ENCODE measurements at regions not wholly inside any gene's neighbourhood (a gene's known extent, or its start where the extent isn't known, plus 50 kb on each side); places are given as distances from the start of the nearest gene placed in this dataset.

DNA sequence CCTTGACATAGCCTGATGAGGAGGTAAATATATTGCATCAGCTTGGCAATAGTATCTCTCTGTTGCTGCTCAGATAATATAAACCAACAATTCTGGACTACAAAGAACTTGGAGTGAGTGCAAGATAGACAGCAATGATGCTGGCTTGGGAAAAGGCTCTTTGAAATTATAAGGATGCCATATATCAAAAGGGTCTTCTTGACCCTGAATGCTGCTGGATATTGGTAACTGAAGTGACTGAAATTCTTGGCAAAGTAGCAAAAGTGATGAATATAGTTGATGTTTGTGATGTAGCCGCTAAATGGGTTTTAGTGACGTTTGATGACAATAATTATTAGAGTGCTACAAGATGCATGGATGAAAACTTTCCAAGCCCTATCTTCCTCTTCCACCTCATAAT, 1391.6 kb downstream of the ADGRL3 start:
- Histone ChIP-seq H3K4me3 (no peak overlapping the region), H3F3A (replicated peaks; ENCODE audit: low read depth) (no peaks in the 10 kb centered on the region), H4K20me1 (replicated peaks; ENCODE audit: insufficient read depth) (no peaks in the 10 kb centered on the region), H3K36me3 (ENCODE audit: insufficient read depth) (no peaks in the 10 kb centered on the region), H2AFZ (no peak overlapping the region), H3K27ac (ENCODE audit: low read depth) (no peak overlapping the region), H3K9me2 (ENCODE audit: insufficient read depth) (no peaks in the 10 kb centered on the region), H3K27me3 (ENCODE audit: insufficient read depth) (no peaks in the 10 kb centered on the region), H3K79me2 (replicated peaks; ENCODE audit: insufficient read depth) (no peaks in the 10 kb centered on the region), H3K4me1 (ENCODE audit: insufficient read depth) (no peaks in the 10 kb centered on the region), H3K4me2 (no peak overlapping the region)
- TF ChIP-seq STAT1 (IDR thresholded peaks at IDR 0.05; ENCODE audit: unreplicated experiment): no peak
- no peak for TF ChIP-seq ZNF331 (CRISPR knock-in tag; IDR thresholded peaks at IDR 0.05; ENCODE audit: low read depth)
- TF ChIP-seq EZH2 (IDR thresholded peaks at IDR 0.05; ENCODE audit: low read depth, unreplicated experiment): no peak
- TF ChIP-seq, protein P1, sequence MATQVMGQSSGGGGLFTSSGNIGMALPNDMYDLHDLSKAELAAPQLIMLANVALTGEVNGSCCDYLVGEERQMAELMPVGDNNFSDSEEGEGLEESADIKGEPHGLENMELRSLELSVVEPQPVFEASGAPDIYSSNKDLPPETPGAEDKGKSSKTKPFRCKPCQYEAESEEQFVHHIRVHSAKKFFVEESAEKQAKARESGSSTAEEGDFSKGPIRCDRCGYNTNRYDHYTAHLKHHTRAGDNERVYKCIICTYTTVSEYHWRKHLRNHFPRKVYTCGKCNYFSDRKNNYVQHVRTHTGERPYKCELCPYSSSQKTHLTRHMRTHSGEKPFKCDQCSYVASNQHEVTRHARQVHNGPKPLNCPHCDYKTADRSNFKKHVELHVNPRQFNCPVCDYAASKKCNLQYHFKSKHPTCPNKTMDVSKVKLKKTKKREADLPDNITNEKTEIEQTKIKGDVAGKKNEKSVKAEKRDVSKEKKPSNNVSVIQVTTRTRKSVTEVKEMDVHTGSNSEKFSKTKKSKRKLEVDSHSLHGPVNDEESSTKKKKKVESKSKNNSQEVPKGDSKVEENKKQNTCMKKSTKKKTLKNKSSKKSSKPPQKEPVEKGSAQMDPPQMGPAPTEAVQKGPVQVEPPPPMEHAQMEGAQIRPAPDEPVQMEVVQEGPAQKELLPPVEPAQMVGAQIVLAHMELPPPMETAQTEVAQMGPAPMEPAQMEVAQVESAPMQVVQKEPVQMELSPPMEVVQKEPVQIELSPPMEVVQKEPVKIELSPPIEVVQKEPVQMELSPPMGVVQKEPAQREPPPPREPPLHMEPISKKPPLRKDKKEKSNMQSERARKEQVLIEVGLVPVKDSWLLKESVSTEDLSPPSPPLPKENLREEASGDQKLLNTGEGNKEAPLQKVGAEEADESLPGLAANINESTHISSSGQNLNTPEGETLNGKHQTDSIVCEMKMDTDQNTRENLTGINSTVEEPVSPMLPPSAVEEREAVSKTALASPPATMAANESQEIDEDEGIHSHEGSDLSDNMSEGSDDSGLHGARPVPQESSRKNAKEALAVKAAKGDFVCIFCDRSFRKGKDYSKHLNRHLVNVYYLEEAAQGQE (IDR thresholded peaks at IDR 0.05; ENCODE audit: unreplicated experiment): no peak
- no peak for TF ChIP-seq ZNF114 (CRISPR knock-in tag; IDR thresholded peaks at IDR 0.05)
- TF ChIP-seq CREB1 (CRISPR knock-in tag; IDR thresholded peaks at IDR 0.05; ENCODE audit: low read depth): no peak
- TF ChIP-seq CTCF (conservative IDR thresholded peaks at IDR 0.05; ENCODE audit: low read depth in 2 of 2): no peak
- TF ChIP-seq, protein P2, sequence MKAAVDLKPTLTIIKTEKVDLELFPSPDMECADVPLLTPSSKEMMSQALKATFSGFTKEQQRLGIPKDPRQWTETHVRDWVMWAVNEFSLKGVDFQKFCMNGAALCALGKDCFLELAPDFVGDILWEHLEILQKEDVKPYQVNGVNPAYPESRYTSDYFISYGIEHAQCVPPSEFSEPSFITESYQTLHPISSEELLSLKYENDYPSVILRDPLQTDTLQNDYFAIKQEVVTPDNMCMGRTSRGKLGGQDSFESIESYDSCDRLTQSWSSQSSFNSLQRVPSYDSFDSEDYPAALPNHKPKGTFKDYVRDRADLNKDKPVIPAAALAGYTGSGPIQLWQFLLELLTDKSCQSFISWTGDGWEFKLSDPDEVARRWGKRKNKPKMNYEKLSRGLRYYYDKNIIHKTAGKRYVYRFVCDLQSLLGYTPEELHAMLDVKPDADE (IDR thresholded peaks at IDR 0.05): no peak
- TF ChIP-seq ZNF462 (CRISPR knock-in tag; IDR thresholded peaks at IDR 0.05): no peak
- TF ChIP-seq POLR2AphosphoS5 (IDR thresholded peaks at IDR 0.05; ENCODE audit: low read depth): no peak
- no peak for TF ChIP-seq JUNB (IDR thresholded peaks at IDR 0.05; ENCODE audit: unreplicated experiment)
- TF ChIP-seq NANOG (IDR thresholded peaks at IDR 0.05; ENCODE audit: borderline replicate concordance): no peak
- TF ChIP-seq EZH2phosphoT487 (IDR thresholded peaks at IDR 0.05; ENCODE audit: unreplicated experiment): no peak
- H3K9me3 Mint-ChIP-seq: peaks cover 22% of the 10 kb centered on the region
- ATAC-seq: no peak
- H3K27me3 Mint-ChIP-seq (ENCODE audit: insufficient read depth, low read depth, poor library complexity): peaks cover 1% of the 10 kb centered on the region
- H3K27ac Mint-ChIP-seq: no peak overlapping the region
- H3K36me3 Mint-ChIP-seq (ENCODE audit: low read depth): peaks cover 14% of the 10 kb centered on the region; the same call in 2 of the 3 replicates
- H3K4me3 Mint-ChIP-seq: no peak overlapping the region
- DNase-seq (ENCODE audit: low spot score): no peak
- no peaks in the 10 kb centered on the region; the same call in 2 of the 3 replicates for H3K4me1 Mint-ChIP-seq
